ENCODE measurements at regions not wholly inside any gene's neighbourhood (a gene's known extent, or its start where the extent isn't known, plus 50 kb on each side); places are given as distances from the start of the nearest gene placed in this dataset.

- intact Hi-C loops (cut with DNase I), result no loop called here
- no peak for DNase-seq (ENCODE audit: low spot score)
Observed at GRCh38 chrX:17206584-17206983, 168.4 kb upstream of the NHS start.

- no peak for DNase-seq (ENCODE audit: low spot score)
- intact Hi-C loops (cut with DNase I), result no loop called here
Observed at GRCh38 chrX:17214962-17215361, 160.0 kb upstream of the NHS start.

GRCh38 chrX:17226736-17227135 lies 148.3 kb upstream of the NHS start:
- DNase-seq (ENCODE audit: low spot score), result no peak
- intact Hi-C loops (cut with DNase I), result no loop called here

- DNase-seq (ENCODE audit: low spot score), result no peak
- intact Hi-C loops (cut with DNase I), result no loop called here
Observed at GRCh38 chrX:17237146-17237545, 137.9 kb upstream of the NHS start.

GRCh38 chrX:17242470-17242869 lies 132.5 kb upstream of the NHS start:
- DNase-seq (ENCODE audit: low spot score), result no peak
- intact Hi-C loops (cut with DNase I), result loop anchor here (2.0 to 5.0 kb wide), 2 partner anchors 350 to 448 kb away; no protein-coding TSS in a partner anchor

GRCh38 chrX:17247144-17247543 lies 127.9 kb upstream of the NHS start:
- no peak for DNase-seq (ENCODE audit: low spot score)
- intact Hi-C loops (cut with DNase I), result no loop called here

GRCh38 chrX:17262123-17262522 lies 112.9 kb upstream of the NHS start:
- intact Hi-C loops (cut with DNase I), result no loop called here
- no peak for DNase-seq (ENCODE audit: low spot score)

- DNase-seq (ENCODE audit: low spot score), result no peak
- intact Hi-C loops (cut with DNase I), result no loop called here
Observed at GRCh38 chrX:17266136-17266535, 108.9 kb upstream of the NHS start.

- intact Hi-C loops (cut with DNase I), result no loop called here
Observed at GRCh38 chrX:17278961-17279360, 96.0 kb upstream of the NHS start.

GRCh38 chrX:17285983-17286382 lies 89.0 kb upstream of the NHS start:
- no peak for DNase-seq (ENCODE audit: low spot score)
- intact Hi-C loops (cut with DNase I), result no loop called here

More at GRCh38 chrX:17278961-17279360, 96.0 kb upstream of the NHS start:
- DNase-seq (ENCODE audit: low spot score), result no peak

- no peak for DNase-seq (ENCODE audit: low spot score)
- intact Hi-C loops (cut with DNase I), result no loop called here
Observed at GRCh38 chrX:17291171-17291900, 83.7 kb upstream of the NHS start.

- DNase-seq (ENCODE audit: low spot score), result no peak
- intact Hi-C loops (cut with DNase I), result no loop called here
Observed at GRCh38 chrX:17292111-17292527, 82.9 kb upstream of the NHS start.

GRCh38 chrX:17294561-17294960 lies 80.4 kb upstream of the NHS start:
- no peak for DNase-seq (ENCODE audit: low spot score)
- intact Hi-C loops (cut with DNase I), result no loop called here

- intact Hi-C loops (cut with DNase I), result no loop called here
- DNase-seq (ENCODE audit: low spot score), result no peak
Observed at GRCh38 chrX:17295791-17296190, 79.2 kb upstream of the NHS start.

- intact Hi-C loops (cut with DNase I), result no loop called here
Observed at GRCh38 chrX:17298564-17298963, 76.4 kb upstream of the NHS start.

GRCh38 chrX:17299206-17299605 lies 75.8 kb upstream of the NHS start:
- no peak for DNase-seq (ENCODE audit: low spot score)
- intact Hi-C loops (cut with DNase I), result no loop called here

More at GRCh38 chrX:17298564-17298963, 76.4 kb upstream of the NHS start:
- DNase-seq (ENCODE audit: low spot score), result no peak

GRCh38 chrX:17323397-17323796 lies 51.6 kb upstream of the NHS start:
- intact Hi-C loops (cut with DNase I), result no loop called here
- DNase-seq (ENCODE audit: low spot score), result no peak

Measured in cardiac septum (tissue), 1 donor.